ENCODE measurements at regions not wholly inside any gene's neighbourhood (a gene's known extent, or its start where the extent isn't known, plus 50 kb on each side); places are given as distances from the start of the nearest gene placed in this dataset.

DNA sequence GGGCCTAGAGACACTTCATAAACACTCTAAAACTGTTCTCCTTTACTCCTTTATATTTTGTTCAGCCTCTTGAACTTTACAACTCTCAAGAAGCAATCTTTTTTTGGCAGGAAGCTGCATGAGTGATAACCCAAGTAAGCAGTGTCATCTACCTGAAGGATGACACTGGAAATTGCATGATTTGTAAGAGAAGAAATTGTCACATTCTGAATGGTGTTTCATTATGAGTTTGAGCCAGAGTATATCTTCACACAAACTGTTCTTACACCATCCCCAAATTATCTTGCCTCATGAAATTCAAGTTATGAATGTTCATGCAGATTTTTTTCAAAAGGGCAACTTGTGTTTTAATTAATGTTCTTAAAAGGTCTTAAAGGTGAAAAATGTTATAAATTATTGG, 799.3 kb downstream of the TBC1D32 start:
- TF ChIP-seq, protein P1, sequence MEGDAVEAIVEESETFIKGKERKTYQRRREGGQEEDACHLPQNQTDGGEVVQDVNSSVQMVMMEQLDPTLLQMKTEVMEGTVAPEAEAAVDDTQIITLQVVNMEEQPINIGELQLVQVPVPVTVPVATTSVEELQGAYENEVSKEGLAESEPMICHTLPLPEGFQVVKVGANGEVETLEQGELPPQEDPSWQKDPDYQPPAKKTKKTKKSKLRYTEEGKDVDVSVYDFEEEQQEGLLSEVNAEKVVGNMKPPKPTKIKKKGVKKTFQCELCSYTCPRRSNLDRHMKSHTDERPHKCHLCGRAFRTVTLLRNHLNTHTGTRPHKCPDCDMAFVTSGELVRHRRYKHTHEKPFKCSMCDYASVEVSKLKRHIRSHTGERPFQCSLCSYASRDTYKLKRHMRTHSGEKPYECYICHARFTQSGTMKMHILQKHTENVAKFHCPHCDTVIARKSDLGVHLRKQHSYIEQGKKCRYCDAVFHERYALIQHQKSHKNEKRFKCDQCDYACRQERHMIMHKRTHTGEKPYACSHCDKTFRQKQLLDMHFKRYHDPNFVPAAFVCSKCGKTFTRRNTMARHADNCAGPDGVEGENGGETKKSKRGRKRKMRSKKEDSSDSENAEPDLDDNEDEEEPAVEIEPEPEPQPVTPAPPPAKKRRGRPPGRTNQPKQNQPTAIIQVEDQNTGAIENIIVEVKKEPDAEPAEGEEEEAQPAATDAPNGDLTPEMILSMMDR (IDR thresholded peaks at IDR 0.05; ENCODE audit: insufficient read depth, low read depth, low read length) = no peak
- no peak for DNase-seq (ENCODE audit: low read depth)

DNA sequence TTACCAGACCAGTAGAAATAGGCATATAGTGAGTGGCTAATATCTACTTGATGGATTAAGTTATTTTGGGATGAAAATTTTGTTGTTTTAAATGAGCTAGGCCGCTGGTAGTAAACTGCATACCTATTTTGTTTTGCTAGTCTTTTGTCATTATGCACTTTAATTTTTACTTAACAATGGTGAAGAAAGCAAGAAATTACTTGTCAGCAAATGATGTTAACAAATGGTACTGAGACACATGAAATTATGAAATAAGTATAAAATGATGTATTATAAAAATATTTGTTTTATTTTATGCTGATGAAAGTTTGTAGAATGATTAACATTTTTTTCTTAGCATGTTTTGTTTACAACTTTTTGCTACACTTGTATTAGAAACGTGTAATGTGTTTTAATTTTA, 807.7 kb downstream of the TBC1D32 start:
- TF ChIP-seq, protein P1 (IDR thresholded peaks at IDR 0.05; ENCODE audit: insufficient read depth, low read depth, low read length) = no peak
- DNase-seq (ENCODE audit: low read depth) = no peak

More for the DNA sequence above, 799.3 kb downstream of the TBC1D32 start:
- H3K4me3 ChIP-seq (ENCODE audit: low read depth, low read length) = no peak overlapping the region

DNA sequence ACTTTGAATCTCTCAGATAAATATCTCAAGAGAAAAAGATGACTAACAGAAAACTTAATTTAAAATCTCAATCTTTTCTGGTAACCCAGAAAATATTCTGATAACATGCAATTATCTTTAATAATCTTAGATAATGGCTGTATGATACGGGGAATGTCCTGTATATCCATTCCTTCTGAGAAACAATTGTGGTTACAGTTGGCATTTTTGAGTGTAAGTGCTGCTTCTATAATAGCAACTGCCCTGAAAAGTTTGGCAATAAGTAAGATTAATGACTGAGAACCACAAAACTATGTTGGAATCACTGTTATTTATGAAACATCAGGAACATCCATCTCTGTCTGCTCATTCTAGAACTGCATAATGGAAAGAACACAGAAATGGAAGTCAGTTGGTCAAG, 819.7 kb downstream of the TBC1D32 start:
- no peak for DNase-seq (ENCODE audit: low read depth)
- TF ChIP-seq, protein P1 (IDR thresholded peaks at IDR 0.05; ENCODE audit: insufficient read depth, low read depth, low read length) = no peak
- H3K4me3 ChIP-seq (ENCODE audit: low read depth, low read length) = no peak overlapping the region

More for the DNA sequence above, 807.7 kb downstream of the TBC1D32 start:
- no peak overlapping the region for H3K4me3 ChIP-seq (ENCODE audit: low read depth, low read length)

DNA sequence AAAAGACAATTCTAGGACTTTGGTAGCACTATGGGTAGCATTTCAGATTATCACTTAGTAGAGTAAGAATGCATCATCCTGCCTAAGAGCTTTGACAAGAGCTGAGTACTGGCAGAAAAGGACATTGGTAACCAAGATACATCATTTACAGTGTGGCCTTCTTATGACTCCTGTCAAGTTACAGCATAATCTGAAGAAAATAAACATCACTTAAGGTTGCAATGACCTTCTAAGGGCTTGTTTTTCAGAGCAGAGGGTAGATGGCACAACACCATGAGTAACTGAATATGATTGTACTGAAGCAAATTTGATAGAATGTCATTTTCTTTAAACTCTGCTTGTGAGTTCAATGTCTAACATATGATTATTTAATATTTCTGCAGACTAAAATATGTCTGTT, 822.6 kb downstream of the TBC1D32 start:
- DNase-seq (ENCODE audit: low read depth) = no peak
- TF ChIP-seq, protein P1 (IDR thresholded peaks at IDR 0.05; ENCODE audit: insufficient read depth, low read depth, low read length) = no peak
- H3K4me3 ChIP-seq (ENCODE audit: low read depth, low read length) = no peak overlapping the region

DNA sequence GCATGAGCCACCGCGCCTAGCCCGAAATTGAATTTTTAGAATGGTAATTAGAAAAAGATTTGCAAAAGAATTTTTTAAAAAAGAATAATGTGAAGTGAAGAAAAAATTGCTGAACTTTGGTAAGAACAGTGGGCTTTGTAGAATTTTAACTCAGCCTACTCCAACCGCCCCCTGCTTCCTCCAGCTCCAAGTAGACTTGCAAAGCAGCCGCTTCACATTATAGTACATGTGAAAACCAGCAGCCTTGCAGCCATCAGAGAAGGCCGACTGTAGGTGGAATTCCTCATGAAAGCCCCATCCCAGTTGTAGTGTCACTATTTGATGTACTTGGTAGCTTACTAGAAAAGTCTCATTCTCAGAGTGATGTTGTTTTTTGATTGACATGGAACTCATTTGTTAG, 835.6 kb downstream of the TBC1D32 start:
- no peak for DNase-seq (ENCODE audit: low read depth)
- TF ChIP-seq, protein P1 (IDR thresholded peaks at IDR 0.05; ENCODE audit: insufficient read depth, low read depth, low read length) = no peak

DNA sequence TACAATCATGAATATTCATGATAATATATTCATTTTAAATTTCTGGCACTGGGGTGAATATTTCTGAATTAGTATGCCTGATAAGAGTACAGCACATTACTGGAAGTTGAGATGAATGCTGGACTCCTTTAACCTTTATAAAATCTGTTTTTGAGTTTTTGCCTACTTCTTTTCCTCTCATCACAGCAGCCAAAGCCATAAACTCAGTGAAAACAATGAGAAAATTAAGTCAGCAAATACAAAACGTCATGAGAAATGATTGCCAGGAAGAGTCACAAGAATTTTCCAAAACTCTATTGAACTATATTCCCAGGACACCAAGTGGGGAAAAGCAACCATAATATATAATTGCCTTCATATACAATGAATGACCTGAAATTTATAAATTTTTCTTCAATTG, 837.6 kb downstream of the TBC1D32 start:
- TF ChIP-seq, protein P1 (IDR thresholded peaks at IDR 0.05; ENCODE audit: insufficient read depth, low read depth, low read length) = no peak
- no peak overlapping the region for H3K4me3 ChIP-seq (ENCODE audit: low read depth, low read length)
- no peak for DNase-seq (ENCODE audit: low read depth)

More for the DNA sequence above, 835.6 kb downstream of the TBC1D32 start:
- no peak overlapping the region for H3K4me3 ChIP-seq (ENCODE audit: low read depth, low read length)

DNA sequence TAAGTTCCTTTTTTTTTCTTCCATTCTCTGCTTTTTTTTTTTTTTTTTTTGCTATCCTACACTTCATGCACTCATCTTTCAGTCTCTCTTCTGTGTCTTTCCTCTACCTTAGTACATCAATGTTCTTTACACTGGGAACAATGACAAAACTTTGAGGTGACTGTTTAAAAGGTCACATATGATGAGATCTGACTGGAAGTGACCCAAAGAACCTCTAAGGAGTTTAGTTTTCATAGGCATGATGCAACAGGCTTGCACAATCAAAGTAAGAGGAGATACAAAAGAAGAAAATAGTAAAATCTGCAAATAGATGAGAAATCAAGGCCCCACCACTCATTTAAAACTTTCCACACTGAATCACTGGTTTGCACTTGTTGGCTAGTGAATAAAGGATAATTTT, 840.8 kb downstream of the TBC1D32 start:
- TF ChIP-seq, protein P1 (IDR thresholded peaks at IDR 0.05; ENCODE audit: insufficient read depth, low read depth, low read length) = no peak
- no peak overlapping the region for H3K4me3 ChIP-seq (ENCODE audit: low read depth, low read length)
- DNase-seq (ENCODE audit: low read depth) = no peak
